HFF-Myc (cell line): ENCODE measurements at regions not wholly inside any gene's neighbourhood (a gene's known extent, or its start where the extent isn't known, plus 50 kb on each side); places are given as distances from the start of the nearest gene placed in this dataset.

Experiments used
- DNase-seq: peaks from one replicate; pipeline ENCODE4 v3.0.0-alpha.2; 2011; ENCODE audit warnings: low read depth; ENCODE audit errors: extremely low read depth
- H3K4me3 ChIP-seq: replicated peaks from 2 replicates; pipeline ENCODE4 v1.5.1; 2011; ENCODE audit warnings: low read depth, mild to moderate bottlenecking, control low read depth, low read length
- CTCF ChIP-seq: IDR thresholded peaks from 2 replicates; pipeline ENCODE4 v1.5.1; 2012; ENCODE audit warnings: mild to moderate bottlenecking, low read depth, low read length, control low read depth; ENCODE audit errors: missing control alignments

GRCh38 chr7:10104292-10104691, 869.4 kb upstream of the PHF14 start:
- DNase-seq = no peak
- TF ChIP-seq CTCF = no peak
- no peak overlapping the region for H3K4me3 ChIP-seq

GRCh38 chr7:10106609-10107008, 867.1 kb upstream of the PHF14 start:
- DNase-seq = no peak
- no peak overlapping the region for H3K4me3 ChIP-seq
- TF ChIP-seq CTCF = no peak

- TF ChIP-seq CTCF = no peak
- DNase-seq = no peak
- H3K4me3 ChIP-seq = no peak overlapping the region
Observed at GRCh38 chr7:10116511-10116910, 857.2 kb upstream of the PHF14 start.

GRCh38 chr7:10117815-10118214, 855.9 kb upstream of the PHF14 start:
- no peak for TF ChIP-seq CTCF
- no peak overlapping the region for H3K4me3 ChIP-seq
- no peak for DNase-seq

- no peak for TF ChIP-seq CTCF
- no peak for DNase-seq
- H3K4me3 ChIP-seq = no peak overlapping the region
Observed at GRCh38 chr7:10120936-10121335, 852.7 kb upstream of the PHF14 start.

GRCh38 chr7:10121631-10122030, 852.0 kb upstream of the PHF14 start:
- H3K4me3 ChIP-seq = no peak overlapping the region
- DNase-seq = no peak
- TF ChIP-seq CTCF = no peak

GRCh38 chr7:10122551-10123100, 851.0 kb upstream of the PHF14 start:
- no peak overlapping the region for H3K4me3 ChIP-seq
- DNase-seq = no peak
- no peak for TF ChIP-seq CTCF
